Upper lobe of left lung (tissue), 6 donors: ENCODE measurements at regions not wholly inside any gene's neighbourhood (a gene's known extent, or its start where the extent isn't known, plus 50 kb on each side); places are given as distances from the start of the nearest gene placed in this dataset.

Experiments
- ATAC-seq, 2 donors: fragments of 200-7000 bp; cut with Tn5 transposase; one replicate each; pipeline ENCODE4 v1.9.1; 2022; ENCODE audit warnings: mild to moderate bottlenecking in 2 of 2, moderate library complexity in 2 of 2; ENCODE audit not compliant: low FRiP score in 2 of 2
- DNase-seq, 2 donors: peaks; one replicate each; pipeline ENCODE4 v3.0.0-alpha.2; 2019 to 2020
- H3K27ac ChIP-seq, 4 donors: fragments of 200-600 bp; sonication (generic); one replicate each; pipeline ENCODE4 v1.5.1; 2016 to 2019
- H3K27me3 ChIP-seq, 4 donors: fragments of 200-600 bp; sonication (generic); one replicate each; pipeline ENCODE4 v1.5.1; 2017 to 2019
- H3K36me3 ChIP-seq, 4 donors: fragments of 200-600 bp; sonication (generic); one replicate each; pipeline ENCODE4 v1.5.1; 2016 to 2019
- H3K4me1 ChIP-seq, 4 donors: fragments of 200-600 bp; sonication (generic); one replicate each; pipeline ENCODE4 v1.5.1; 2018 to 2019
- H3K4me3 ChIP-seq, 4 donors: fragments of 200-600 bp; sonication (generic); one replicate each; pipeline ENCODE4 v1.5.1; 2017 to 2019; ENCODE audit warnings: mild to moderate bottlenecking in 2 of 4, moderate library complexity in 1 of 4
- H3K9me3 ChIP-seq, 4 donors: fragments of 200-600 bp; sonication (generic); one replicate each; pipeline ENCODE4 v1.5.1; 2018 to 2019
- EP300 ChIP-seq, 4 donors: sonication (generic); formaldehyde crosslinking; IDR thresholded peaks; one replicate each; pipeline ENCODE4 v1.5.1; 2017; ENCODE audit warnings: antibody characterized with exemption in 4 of 4, control low read depth in 2 of 4
- POLR2A ChIP-seq, 4 donors: fragments of 450-650 bp; IDR thresholded peaks; one replicate each; pipeline ENCODE4 v1.5.1; 2016 to 2017; ENCODE audit warnings: antibody characterized with exemption in 4 of 4, mild to moderate bottlenecking in 2 of 4
- POLR2AphosphoS5 ChIP-seq, 2 donors: sonication (generic); formaldehyde crosslinking; IDR thresholded peaks; one replicate each; pipeline ENCODE4 v1.5.1; 2017; ENCODE audit warnings: antibody characterized with exemption in 2 of 2
- WGBS, 2 donors: methylation state at CpG; one replicate each; pipeline ENCODE4 v1.1.5; 2017 to 2018; 5-methylcytosine and 5-hydroxymethylcytosine counted together
- TF ChIP-seq, protein P1 (sequence below), 6 experiments: fragments of 450-650 bp in 4 of 6; fragments of 200-600 bp in 2 of 6; sonication (generic) in 2 of 6; IDR thresholded peaks; one replicate each; pipeline ENCODE4 v1.5.1; 2016 to 2019; ENCODE audit warnings: antibody characterized with exemption in 6 of 6
- donor health status: DM: no; HTN: no; CAD: no; lungs with moderate emphysema.
- donor health status: DM: no; HTN: yes; CAD: no; lungs with severe emphysema.

GRCh38 chr10:57786331-57786730 is 481.4 kb downstream of the IPMK start:
- DNase-seq (no peak), ATAC-seq (no peak)
- Histone ChIP-seq H3K9me3 (no peaks in the 10 kb centered on the region), H3K4me3 (no peak overlapping the region), H3K27ac (no peak overlapping the region), H3K4me1 (no peaks in the 10 kb centered on the region), H3K36me3 (no peaks in the 10 kb centered on the region), H3K27me3 (no peaks in the 10 kb centered on the region)
- TF ChIP-seq POLR2AphosphoS5 (IDR thresholded peaks at IDR 0.05), result no peak
- no peak for TF ChIP-seq EP300 (IDR thresholded peaks at IDR 0.05)
- TF ChIP-seq, protein P1, sequence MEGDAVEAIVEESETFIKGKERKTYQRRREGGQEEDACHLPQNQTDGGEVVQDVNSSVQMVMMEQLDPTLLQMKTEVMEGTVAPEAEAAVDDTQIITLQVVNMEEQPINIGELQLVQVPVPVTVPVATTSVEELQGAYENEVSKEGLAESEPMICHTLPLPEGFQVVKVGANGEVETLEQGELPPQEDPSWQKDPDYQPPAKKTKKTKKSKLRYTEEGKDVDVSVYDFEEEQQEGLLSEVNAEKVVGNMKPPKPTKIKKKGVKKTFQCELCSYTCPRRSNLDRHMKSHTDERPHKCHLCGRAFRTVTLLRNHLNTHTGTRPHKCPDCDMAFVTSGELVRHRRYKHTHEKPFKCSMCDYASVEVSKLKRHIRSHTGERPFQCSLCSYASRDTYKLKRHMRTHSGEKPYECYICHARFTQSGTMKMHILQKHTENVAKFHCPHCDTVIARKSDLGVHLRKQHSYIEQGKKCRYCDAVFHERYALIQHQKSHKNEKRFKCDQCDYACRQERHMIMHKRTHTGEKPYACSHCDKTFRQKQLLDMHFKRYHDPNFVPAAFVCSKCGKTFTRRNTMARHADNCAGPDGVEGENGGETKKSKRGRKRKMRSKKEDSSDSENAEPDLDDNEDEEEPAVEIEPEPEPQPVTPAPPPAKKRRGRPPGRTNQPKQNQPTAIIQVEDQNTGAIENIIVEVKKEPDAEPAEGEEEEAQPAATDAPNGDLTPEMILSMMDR (IDR thresholded peaks at IDR 0.05), result no peak
- no peak for TF ChIP-seq POLR2A (IDR thresholded peaks at IDR 0.05)
- WGBS, 2 donors, result 33 to 50% methylated on average over 1 of the region's 1 CpG

DNA sequence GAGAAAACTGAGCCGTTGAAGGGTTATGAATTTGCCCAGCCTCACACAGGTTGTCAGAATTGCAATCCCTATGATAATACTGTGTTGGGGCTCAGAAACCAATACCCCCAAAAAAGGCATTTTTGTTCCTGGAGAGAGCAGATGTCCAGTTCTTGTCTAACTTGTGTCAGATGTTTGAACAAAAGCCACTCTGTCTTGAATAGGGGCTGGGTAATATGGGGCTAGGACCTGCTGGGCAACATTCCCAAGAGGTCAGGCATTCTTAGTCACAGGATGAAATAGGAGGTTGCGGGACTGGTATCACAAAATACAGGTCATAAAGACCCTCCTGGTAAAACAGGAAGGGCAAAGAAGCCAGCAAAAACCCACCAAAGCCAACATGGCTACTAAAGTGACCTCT is 482.1 kb downstream of the IPMK start:
- Histone ChIP-seq H3K9me3 (no peaks in the 10 kb centered on the region), H3K27me3 (no peaks in the 10 kb centered on the region), H3K27ac (no peak overlapping the region), H3K4me3 (no peak overlapping the region), H3K4me1 (no peaks in the 10 kb centered on the region), H3K36me3 (no peaks in the 10 kb centered on the region)
- DNase-seq (no peak), ATAC-seq (peak in 1 of 2 donors; percentile 46)
- TF ChIP-seq POLR2A (IDR thresholded peaks at IDR 0.05) (no peak), POLR2AphosphoS5 (IDR thresholded peaks at IDR 0.05) (no peak), EP300 (IDR thresholded peaks at IDR 0.05) (no peak)
- TF ChIP-seq, protein P1 (IDR thresholded peaks at IDR 0.05), result no peak
- WGBS, 2 donors, result 54 to 70% methylated on average over 2 of the region's 2 CpGs

- Histone ChIP-seq H3K36me3 (no peaks in the 10 kb centered on the region), H3K9me3 (no peaks in the 10 kb centered on the region), H3K27me3 (no peaks in the 10 kb centered on the region), H3K4me3 (no peak overlapping the region), H3K27ac (no peak overlapping the region), H3K4me1 (no peaks in the 10 kb centered on the region)
- DNase-seq (no peak), ATAC-seq (no peak)
- 57 to 60% methylated on average over 3 of the region's 3 CpGs for WGBS, 2 donors
- no peak for TF ChIP-seq POLR2A (IDR thresholded peaks at IDR 0.05)
- no peak for TF ChIP-seq POLR2AphosphoS5 (IDR thresholded peaks at IDR 0.05)
- TF ChIP-seq EP300 (IDR thresholded peaks at IDR 0.05), result no peak
- TF ChIP-seq, protein P1 (IDR thresholded peaks at IDR 0.05), result no peak
These were observed 482.6 kb downstream of the IPMK start for GRCh38 chr10:57785068-57785467.

- TF ChIP-seq EP300 (IDR thresholded peaks at IDR 0.05), result no peak
- no peak for TF ChIP-seq POLR2AphosphoS5 (IDR thresholded peaks at IDR 0.05)
- no peak for TF ChIP-seq POLR2A (IDR thresholded peaks at IDR 0.05)
- TF ChIP-seq, protein P1 (IDR thresholded peaks at IDR 0.05), result no peak
These were observed 490.8 kb downstream of the IPMK start for GRCh38 chr10:57776688-57777432.

DNA sequence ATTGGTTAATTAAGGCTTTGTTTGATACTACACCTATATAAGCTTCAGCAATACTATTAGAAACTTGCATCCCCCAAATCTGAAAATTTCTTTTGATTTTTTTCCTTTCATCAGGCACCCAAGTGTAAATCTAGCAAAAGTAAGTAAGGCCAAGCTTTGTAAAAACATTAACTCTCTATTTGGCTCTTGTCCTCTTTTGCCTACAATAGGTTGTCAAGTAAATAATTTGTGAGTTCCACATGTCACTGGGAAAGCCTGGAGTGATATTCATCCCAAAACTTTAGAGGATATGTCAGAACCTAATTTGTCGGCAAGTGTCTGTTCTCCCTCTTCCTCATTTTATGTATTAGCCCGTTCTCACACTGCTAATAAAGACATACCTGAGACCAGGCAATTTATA is 492.4 kb downstream of the IPMK start:
- 85 to 90% methylated on average over 2 of the region's 2 CpGs for WGBS, 2 donors
- Histone ChIP-seq H3K4me3 (no peak overlapping the region), H3K9me3 (peaks cover 0 to 13% (median 2%) of the 10 kb centered on the region in 4 donors), H3K36me3 (no peaks in the 10 kb centered on the region), H3K27me3 (no peaks in the 10 kb centered on the region), H3K27ac (no peak overlapping the region), H3K4me1 (no peaks in the 10 kb centered on the region)
- no peak for ATAC-seq
- no peak for TF ChIP-seq POLR2AphosphoS5 (IDR thresholded peaks at IDR 0.05)
- no peak for DNase-seq

More at GRCh38 chr10:57776688-57777432, 490.8 kb downstream of the IPMK start:
- 71 to 76% methylated on average over 5 of the region's 5 CpGs for WGBS, 2 donors
- ATAC-seq (no peak), DNase-seq (no peak)
- Histone ChIP-seq H3K4me3 (no peak overlapping the region), H3K27ac (no peak overlapping the region), H3K4me1 (no peaks in the 10 kb centered on the region), H3K27me3 (no peaks in the 10 kb centered on the region), H3K36me3 (no peaks in the 10 kb centered on the region), H3K9me3 (peaks cover 0 to 13% (median 2%) of the 10 kb centered on the region in 4 donors)
